Natural killer cell (primary cell): ENCODE measurements at regions not wholly inside any gene's neighbourhood (a gene's known extent, or its start where the extent isn't known, plus 50 kb on each side); places are given as distances from the start of the nearest gene placed in this dataset.

Experiments
- ATAC-seq, 3 donors: fragments of 150-1000 bp in 2 of 3; fragments of 200-7000 bp in 1 of 3; cut with Tn5 transposase; 1 replicate in 1 of 3; 2 replicates in 2 of 3; pipeline ENCODE4 v1.10.0; 2021; ENCODE audit warnings: mild to moderate bottlenecking in 2 of 3, moderate library complexity in 2 of 3
- DNase-seq, 2 donors: peaks; one replicate each; pipeline versions ENCODE4 v3.0.0 to v3.0.0-alpha.2; 2013 to 2021; ENCODE audit warnings: mixed read lengths in 1 of 2
- H3K27ac ChIP-seq: one replicate; pipeline ENCODE4 v1.5.1; 2013; ENCODE audit warnings: mild to moderate bottlenecking, low read length
- H3K27me3 ChIP-seq: one replicate; pipeline ENCODE4 v1.6.1; 2013; ENCODE audit warnings: low read length; ENCODE audit not compliant: control insufficient read depth, insufficient read depth
- H3K36me3 ChIP-seq: one replicate; pipeline ENCODE4 v1.6.1; 2013; ENCODE audit warnings: low read length; ENCODE audit not compliant: control insufficient read depth, insufficient read depth
- H3K4me1 ChIP-seq: one replicate; pipeline ENCODE4 v1.6.1; 2013; ENCODE audit warnings: low read length; ENCODE audit not compliant: control insufficient read depth, insufficient read depth
- H3K4me3 ChIP-seq: one replicate; pipeline ENCODE4 v1.5.1; 2013; ENCODE audit warnings: low read length
- H3K9me3 ChIP-seq: one replicate; pipeline ENCODE4 v1.6.1; 2013; ENCODE audit warnings: low read length; ENCODE audit not compliant: control insufficient read depth, insufficient read depth
- H3K27ac Mint-ChIP-seq, 2 donors: one replicate each; pipeline ENCODE4 v1.8.0; 2022; ENCODE audit warnings: mild to moderate bottlenecking in 2 of 2, mixed read lengths in 2 of 2, moderate library complexity in 1 of 2
- H3K27me3 Mint-ChIP-seq, 2 donors: one replicate each; pipeline ENCODE4 v1.8.0; 2022; ENCODE audit warnings: low read depth in 2 of 2, mixed read lengths in 2 of 2
- H3K36me3 Mint-ChIP-seq: one replicate; pipeline ENCODE4 v1.8.0; 2022; ENCODE audit warnings: mixed read lengths
- H3K4me1 Mint-ChIP-seq, 2 donors: one replicate each; pipeline ENCODE4 v1.8.0; 2022; ENCODE audit warnings: mixed read lengths in 2 of 2
- H3K4me3 Mint-ChIP-seq: one replicate; pipeline ENCODE4 v1.8.0; 2022; ENCODE audit warnings: mild to moderate bottlenecking, moderate library complexity, mixed read lengths
- H3K9me3 Mint-ChIP-seq, 2 donors: one replicate each; pipeline ENCODE4 v1.8.0; 2022; ENCODE audit warnings: mixed read lengths in 2 of 2
- CTCF ChIP-seq: fragments of 200-600 bp; IDR thresholded peaks from one replicate; pipeline ENCODE4 v1.8.0; 2022; ENCODE audit warnings: antibody characterized with exemption
- WGBS: methylation state at CpG from one replicate; pipeline ENCODE4 v1.1.7; 2013; ENCODE audit warnings: missing lambda C conversion rate; ENCODE audit not compliant: insufficient coverage; 5-methylcytosine and 5-hydroxymethylcytosine counted together
- intact Hi-C: fragments of 100-400 bp; cut with micrococcal nuclease; formaldehyde crosslinking; loops from one replicate; pipeline ENCODE4 v1.14.2; 2022

- Histone ChIP-seq H3K4me1 (peaks cover 9% of the 10 kb centered on the region), H3K4me3 (no peak overlapping the region), H3K27ac (no peak overlapping the region), H3K27me3 (no peaks in the 10 kb centered on the region), H3K36me3 (no peaks in the 10 kb centered on the region), H3K9me3 (no peaks in the 10 kb centered on the region)
- TF ChIP-seq CTCF = no peak
- DNase-seq (no peak), ATAC-seq (no peak)
- 90% methylated on average over 4 of the region's 5 CpGs for WGBS
- Mint-ChIP-seq H3K4me3 (no peak overlapping the region), H3K4me1 (peaks cover 12 to 14% of the 10 kb centered on the region in 2 donors), H3K9me3 (peaks cover 2 to 3% of the 10 kb centered on the region in 2 donors), H3K27me3 (peaks cover 14 to 15% of the 10 kb centered on the region in 2 donors), H3K27ac (no peak overlapping the region), H3K36me3 (no peaks in the 10 kb centered on the region)
- intact Hi-C loops = no loop called here
These were observed 54.1 kb upstream of the ZNF366 start for GRCh38 chr5:72561148-72561972.

GRCh38 chr5:72559866-72560766 lies 52.9 kb upstream of the ZNF366 start:
- no peaks in the 10 kb centered on the region for H3K27me3 ChIP-seq
- H3K9me3 ChIP-seq = no peaks in the 10 kb centered on the region
- no peak for DNase-seq
- no peak overlapping the region for H3K27ac Mint-ChIP-seq
- no peak overlapping the region for H3K4me3 Mint-ChIP-seq
- 99% methylated on average over 4 of the region's 5 CpGs for WGBS
- peaks cover 9% of the 10 kb centered on the region for H3K4me1 ChIP-seq
- peaks cover 2 to 3% of the 10 kb centered on the region in 2 donors for H3K9me3 Mint-ChIP-seq
- H3K4me1 Mint-ChIP-seq = peaks cover 16 to 17% of the 10 kb centered on the region in 2 donors
- no peaks in the 10 kb centered on the region for H3K36me3 Mint-ChIP-seq
- intact Hi-C loops = no loop called here
- H3K27me3 Mint-ChIP-seq = peaks cover 14 to 24% of the 10 kb centered on the region in 2 donors
- no peak overlapping the region for H3K27ac ChIP-seq
- no peak overlapping the region for H3K4me3 ChIP-seq
- no peaks in the 10 kb centered on the region for H3K36me3 ChIP-seq
- ATAC-seq = no peak
- no peak for TF ChIP-seq CTCF

- ATAC-seq = no peak
These were observed 51.2 kb upstream of the ZNF366 start for GRCh38 chr5:72558383-72558782.

More at GRCh38 chr5:72558383-72558782, 51.2 kb upstream of the ZNF366 start:
- no peaks in the 10 kb centered on the region for H3K9me3 ChIP-seq
- Mint-ChIP-seq H3K4me3 (no peak overlapping the region), H3K4me1 (peaks cover 13 to 16% of the 10 kb centered on the region in 2 donors), H3K27ac (no peak overlapping the region), H3K36me3 (no peaks in the 10 kb centered on the region), H3K9me3 (no peaks in the 10 kb centered on the region), H3K27me3 (peaks cover 18 to 37% of the 10 kb centered on the region in 2 donors)
- no peak for DNase-seq
- no peaks in the 10 kb centered on the region for H3K36me3 ChIP-seq
- no peak for TF ChIP-seq CTCF
- H3K4me1 ChIP-seq = peaks cover 9% of the 10 kb centered on the region
- H3K27me3 ChIP-seq = no peaks in the 10 kb centered on the region
- 97% methylated on average over 2 of the region's 2 CpGs for WGBS
- intact Hi-C loops = no loop called here
- no peak overlapping the region for H3K4me3 ChIP-seq
- H3K27ac ChIP-seq = no peak overlapping the region
